ENCODE measurements at regions not wholly inside any gene's neighbourhood (a gene's known extent, or its start where the extent isn't known, plus 50 kb on each side); places are given as distances from the start of the nearest gene placed in this dataset.
"Not testable (repeated sequence)": the region's sequence is repeated elsewhere in the genome, so short reads cannot be mapped to it uniquely, and the experiment has no call there.

- Histone ChIP-seq H3K9me3 (replicated peaks) (no peaks in the 10 kb centered on the region), H3K27me3 (replicated peaks) (no peaks in the 10 kb centered on the region), H3K36me3 (no peaks in the 10 kb centered on the region), H3K27ac (no peak overlapping the region), H3K4me1 (replicated peaks) (no peaks in the 10 kb centered on the region), H3K4me3 (no peak overlapping the region)
- DNase-seq (ENCODE audit: low read depth in 1 of 2, low spot score in 2 of 2), result no peak
These were observed 198.3 kb upstream of the RNPC3 start for GRCh38 chr1:103327054-103327719.

- H3K4me3 ChIP-seq, result no peak overlapping the region
- no peaks in the 10 kb centered on the region for H3K27me3 ChIP-seq (replicated peaks)
- no peaks in the 10 kb centered on the region for H3K36me3 ChIP-seq
- no peaks in the 10 kb centered on the region for H3K9me3 ChIP-seq (replicated peaks)
- no peak for DNase-seq (ENCODE audit: low read depth in 1 of 2, low spot score in 2 of 2)
- no peaks in the 10 kb centered on the region for H3K4me1 ChIP-seq (replicated peaks)
- no peak overlapping the region for H3K27ac ChIP-seq
These were observed 198.9 kb upstream of the RNPC3 start for GRCh38 chr1:103326595-103326994.

GRCh38 chr1:103309786-103310185 lies 201.5 kb upstream of the COL11A1 start:
- no peak overlapping the region for H3K27ac ChIP-seq
- H3K4me1 ChIP-seq (replicated peaks), result no peaks in the 10 kb centered on the region
- H3K36me3 ChIP-seq, result no peaks in the 10 kb centered on the region
- no peaks in the 10 kb centered on the region for H3K27me3 ChIP-seq (replicated peaks)
- no peak for DNase-seq (ENCODE audit: low read depth in 1 of 2, low spot score in 2 of 2)
- H3K4me3 ChIP-seq, result no peak overlapping the region
- H3K9me3 ChIP-seq (replicated peaks), result no peaks in the 10 kb centered on the region

DNA sequence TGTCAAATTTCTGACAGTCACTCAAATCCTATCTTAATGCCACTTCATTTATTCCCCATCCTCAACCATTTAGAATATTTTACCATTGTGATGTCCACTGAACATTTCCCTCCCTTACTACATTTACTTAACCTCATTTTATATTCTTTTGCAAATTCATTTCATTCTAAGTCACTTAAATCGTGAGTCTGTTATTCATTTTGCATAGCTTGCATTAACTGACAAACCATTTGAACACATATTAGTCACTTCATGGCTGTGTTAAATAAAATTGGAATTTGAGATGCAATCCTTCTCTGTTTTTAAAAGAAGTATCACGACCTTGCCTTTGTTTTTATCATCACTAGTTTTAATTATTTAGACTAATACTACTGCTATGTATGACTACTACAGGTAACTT lies 199.4 kb upstream of the COL11A1 start:
- no peak for DNase-seq (ENCODE audit: low read depth in 1 of 2, low spot score in 2 of 2)
- Histone ChIP-seq H3K36me3 (no peaks in the 10 kb centered on the region), H3K9me3 (replicated peaks) (no peaks in the 10 kb centered on the region), H3K27ac (no peak overlapping the region), H3K4me3 (no peak overlapping the region), H3K27me3 (replicated peaks) (no peaks in the 10 kb centered on the region), H3K4me1 (replicated peaks) (no peaks in the 10 kb centered on the region)

GRCh38 chr1:103283841-103284669 lies 175.7 kb upstream of the COL11A1 start:
- Histone ChIP-seq H3K27me3 (replicated peaks) (no peaks in the 10 kb centered on the region), H3K9me3 (replicated peaks) (no peaks in the 10 kb centered on the region), H3K27ac (no peak overlapping the region), H3K4me3 (no peak overlapping the region), H3K4me1 (replicated peaks) (no peaks in the 10 kb centered on the region), H3K36me3 (no peaks in the 10 kb centered on the region)
- DNase-seq (ENCODE audit: low read depth in 1 of 2, low spot score in 2 of 2), result no peak

GRCh38 chr1:103283371-103283770 lies 175.0 kb upstream of the COL11A1 start:
- DNase-seq (ENCODE audit: low read depth in 1 of 2, low spot score in 2 of 2), result no peak
- Histone ChIP-seq H3K27ac (no peak overlapping the region), H3K36me3 (no peaks in the 10 kb centered on the region), H3K4me1 (replicated peaks) (no peaks in the 10 kb centered on the region), H3K4me3 (no peak overlapping the region), H3K27me3 (replicated peaks) (no peaks in the 10 kb centered on the region), H3K9me3 (replicated peaks) (no peaks in the 10 kb centered on the region)

DNA sequence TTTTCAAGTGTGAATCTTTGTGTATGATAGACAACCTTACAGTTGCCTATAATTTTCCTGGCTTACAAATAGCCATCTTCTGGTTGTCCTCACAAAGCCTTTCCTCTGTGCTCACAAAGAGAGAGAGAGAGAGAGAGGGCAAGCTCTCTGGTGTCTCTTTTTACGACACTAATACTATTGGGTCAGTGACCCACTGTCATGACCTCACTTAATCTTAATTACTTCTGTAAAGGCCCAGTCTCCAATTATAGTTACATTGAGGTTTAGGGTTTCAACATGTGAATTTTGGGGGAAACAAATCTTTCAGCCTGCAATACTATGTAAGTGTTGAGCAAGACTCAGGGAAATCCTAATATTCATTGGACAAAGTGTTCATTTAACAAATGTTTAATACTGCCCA lies 167.4 kb upstream of the COL11A1 start:
- no peak overlapping the region for H3K27ac ChIP-seq
- no peaks in the 10 kb centered on the region for H3K9me3 ChIP-seq (replicated peaks)
- no peaks in the 10 kb centered on the region for H3K36me3 ChIP-seq
- H3K4me1 ChIP-seq (replicated peaks), result peaks cover 3% of the 10 kb centered on the region; the same call in 1 of the 2 replicates
- no peak for DNase-seq (ENCODE audit: low read depth in 1 of 2, low spot score in 2 of 2)
- H3K4me3 ChIP-seq, result no peak overlapping the region
- H3K27me3 ChIP-seq (replicated peaks), result no peaks in the 10 kb centered on the region

- DNase-seq (ENCODE audit: low read depth in 1 of 2, low spot score in 2 of 2), result no peak
- H3K4me3 ChIP-seq, result no peak overlapping the region
- peaks cover 3% of the 10 kb centered on the region; the same call in 1 of the 2 replicates for H3K4me1 ChIP-seq (replicated peaks)
- no peaks in the 10 kb centered on the region for H3K27me3 ChIP-seq (replicated peaks)
- H3K27ac ChIP-seq, result no peak overlapping the region
- H3K36me3 ChIP-seq, result no peaks in the 10 kb centered on the region
- H3K9me3 ChIP-seq (replicated peaks), result no peaks in the 10 kb centered on the region
These were observed 166.6 kb upstream of the COL11A1 start for GRCh38 chr1:103274886-103275285.

DNA sequence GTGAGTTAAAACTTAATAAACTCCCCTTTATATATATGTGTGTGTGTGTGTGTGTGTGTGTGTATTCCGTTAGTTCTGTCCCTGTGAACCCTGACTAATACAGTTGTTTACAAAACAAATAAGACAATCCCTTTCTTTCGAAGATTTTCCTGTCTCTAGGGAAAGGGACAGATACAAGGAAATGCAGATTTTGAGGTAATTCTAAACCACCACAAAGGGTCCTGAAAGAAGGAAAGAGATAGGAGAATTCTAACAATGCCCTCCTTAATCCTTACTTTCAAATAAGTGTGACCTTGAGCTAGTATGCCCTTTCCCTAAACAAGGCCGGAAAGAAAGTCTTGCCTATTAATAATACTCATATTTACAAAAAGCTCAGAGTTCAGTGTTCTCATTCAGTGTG lies 164.8 kb upstream of the COL11A1 start:
- Histone ChIP-seq H3K4me1 (replicated peaks) (peaks cover 3% of the 10 kb centered on the region; the same call in 1 of the 2 replicates), H3K9me3 (replicated peaks) (no peaks in the 10 kb centered on the region), H3K36me3 (no peaks in the 10 kb centered on the region), H3K27me3 (replicated peaks) (no peaks in the 10 kb centered on the region), H3K4me3 (no peak overlapping the region), H3K27ac (no peak overlapping the region)
- no peak for DNase-seq (ENCODE audit: low read depth in 1 of 2, low spot score in 2 of 2)

DNA sequence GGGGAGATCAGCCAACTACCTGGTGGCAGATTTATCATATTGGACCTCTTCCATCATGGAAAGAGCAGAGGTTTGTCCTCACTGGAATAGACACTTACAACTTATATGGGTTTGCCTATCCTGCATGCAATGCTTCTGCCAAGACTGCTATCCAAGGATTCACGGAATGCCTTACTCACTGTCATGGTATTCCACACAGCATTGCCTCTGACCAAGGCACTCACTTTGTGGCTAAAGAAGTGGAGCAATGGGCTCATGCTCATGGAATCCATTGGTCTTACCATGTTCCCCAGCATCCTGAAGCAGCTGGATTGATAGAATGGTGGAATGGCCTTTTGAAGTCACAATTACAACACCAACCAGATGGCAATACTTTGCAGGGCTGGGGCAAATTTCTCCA lies 163.1 kb upstream of the COL11A1 start:
- H3K27me3 ChIP-seq (replicated peaks); H3K9me3 ChIP-seq (replicated peaks); H3K36me3 ChIP-seq; H3K27ac ChIP-seq; H3K4me3 ChIP-seq; DNase-seq (ENCODE audit: low read depth in 1 of 2, low spot score in 2 of 2): not testable (repeated sequence)
- peaks cover 14% of the 10 kb centered on the region for H3K4me1 ChIP-seq (replicated peaks)

- no peak overlapping the region for H3K27ac ChIP-seq
- no peak overlapping the region for H3K4me3 ChIP-seq
- no peaks in the 10 kb centered on the region for H3K36me3 ChIP-seq
- H3K4me1 ChIP-seq (replicated peaks), result peaks cover 28% of the 10 kb centered on the region
- no peak for DNase-seq (ENCODE audit: low read depth in 1 of 2, low spot score in 2 of 2)
- no peaks in the 10 kb centered on the region for H3K9me3 ChIP-seq (replicated peaks)
- no peaks in the 10 kb centered on the region for H3K27me3 ChIP-seq (replicated peaks)
These were observed 159.6 kb upstream of the COL11A1 start for GRCh38 chr1:103267893-103268292.

DNA sequence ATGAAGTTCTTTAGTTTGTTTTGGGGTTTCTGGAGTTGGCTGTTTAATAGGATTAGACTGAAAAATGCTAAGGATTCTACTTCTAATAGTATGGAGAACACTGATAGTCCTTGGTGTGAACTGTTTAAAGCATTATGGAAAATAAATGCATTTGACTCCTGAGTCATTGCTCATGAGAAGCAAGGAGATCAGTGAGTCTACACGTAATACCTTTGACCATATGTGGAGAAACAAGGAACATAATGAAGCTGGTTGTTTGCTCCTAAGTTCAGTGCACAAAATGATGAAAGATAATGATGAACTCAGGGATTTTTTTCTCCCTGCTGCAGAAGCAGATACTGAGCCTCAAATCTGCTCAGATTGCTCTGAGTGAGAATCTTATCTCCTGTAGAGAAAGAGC lies 158.9 kb upstream of the COL11A1 start:
- no peaks in the 10 kb centered on the region for H3K27me3 ChIP-seq (replicated peaks)
- H3K36me3 ChIP-seq, result no peaks in the 10 kb centered on the region
- DNase-seq (ENCODE audit: low read depth in 1 of 2, low spot score in 2 of 2), result no peak
- H3K9me3 ChIP-seq (replicated peaks), result no peaks in the 10 kb centered on the region
- no peak overlapping the region for H3K4me3 ChIP-seq
- H3K4me1 ChIP-seq (replicated peaks), result peaks cover 28% of the 10 kb centered on the region
- no peak overlapping the region for H3K27ac ChIP-seq

DNA sequence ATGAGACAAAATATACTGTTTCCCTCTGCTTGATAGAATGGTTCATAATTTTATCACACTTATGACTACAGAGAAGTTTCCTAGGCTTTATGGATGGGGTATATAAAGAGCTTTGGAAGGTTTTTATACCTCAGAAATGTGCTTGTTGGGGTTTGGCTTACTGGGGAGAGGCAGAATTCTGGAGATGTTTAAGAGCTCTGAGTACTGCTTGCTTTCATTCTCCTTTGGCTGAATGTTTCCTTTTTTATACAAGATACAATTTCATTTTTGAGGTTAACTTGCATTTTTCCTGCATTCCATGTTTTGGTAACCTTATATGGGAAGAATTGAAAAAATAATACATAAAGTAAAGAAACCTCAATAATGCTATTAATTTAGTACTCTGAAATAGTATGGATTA lies 157.7 kb upstream of the COL11A1 start:
- Histone ChIP-seq H3K27me3 (replicated peaks) (no peaks in the 10 kb centered on the region), H3K27ac (peak overlapping the region; percentile 97), H3K9me3 (replicated peaks) (no peaks in the 10 kb centered on the region), H3K4me1 (replicated peaks) (peaks cover 28% of the 10 kb centered on the region), H3K36me3 (no peaks in the 10 kb centered on the region), H3K4me3 (no peak overlapping the region)
- no peak for DNase-seq (ENCODE audit: low read depth in 1 of 2, low spot score in 2 of 2)

GRCh38 chr1:103265551-103265950 lies 157.2 kb upstream of the COL11A1 start:
- DNase-seq (ENCODE audit: low read depth in 1 of 2, low spot score in 2 of 2), result peak; percentile 87 to 94
- Histone ChIP-seq H3K4me3 (no peak overlapping the region), H3K27ac (peak overlapping the region; percentile 97)

More at GRCh38 chr1:103265551-103265950, 157.2 kb upstream of the COL11A1 start:
- Histone ChIP-seq H3K4me1 (replicated peaks) (peaks cover 28% of the 10 kb centered on the region), H3K27me3 (replicated peaks) (no peaks in the 10 kb centered on the region), H3K9me3 (replicated peaks) (no peaks in the 10 kb centered on the region), H3K36me3 (no peaks in the 10 kb centered on the region)
